HL-60 (cell line): ENCODE measurements at regions not wholly inside any gene's neighbourhood (a gene's known extent, or its start where the extent isn't known, plus 50 kb on each side); places are given as distances from the start of the nearest gene placed in this dataset.

ENCODE experiments used
- DNase-seq, 2 experiments: peaks; one replicate each; pipeline ENCODE4 v3.0.0-alpha.2; 2010 to 2020; ENCODE audit warnings: low read depth in 1 of 2, low spot score in 1 of 2
- H3K27ac ChIP-seq: fragments of 250-450 bp; sonication (Bioruptor Pico); replicated peaks from 2 replicates; pipeline ENCODE4 v1.5.1; 2020; ENCODE audit warnings: mild to moderate bottlenecking, moderate library complexity
- H3K27me3 ChIP-seq: fragments of 250-450 bp; sonication (Bioruptor Pico); 2 replicates; pipeline ENCODE4 v1.5.1; 2021; ENCODE audit warnings: mild to moderate bottlenecking, moderate library complexity; ENCODE audit not compliant: insufficient read depth, poor library complexity, severe bottlenecking
- H3K4me3 ChIP-seq: replicated peaks from 2 replicates; pipeline ENCODE4 v1.5.1; 2011; ENCODE audit warnings: mild to moderate bottlenecking, control low read depth, low read length; ENCODE audit not compliant: insufficient read depth
- CTCF ChIP-seq: IDR thresholded peaks from one replicate; pipeline ENCODE4 v1.5.1; 2011; ENCODE audit warnings: low read length, control low read depth, inconsistent platforms; ENCODE audit not compliant: insufficient read depth
- GABPA ChIP-seq: IDR thresholded peaks from 2 replicates; pipeline ENCODE4 v1.6.1; 2012; ENCODE audit warnings: low read depth
- POLR2AphosphoS5 ChIP-seq: IDR thresholded peaks from 2 replicates; pipeline ENCODE4 v1.6.1; 2012; ENCODE audit warnings: low read depth
- REST ChIP-seq: IDR thresholded peaks from 2 replicates; pipeline ENCODE4 v1.6.1; 2012; ENCODE audit warnings: low read depth; ENCODE audit not compliant: insufficient replicate concordance
- SPI1 ChIP-seq: IDR thresholded peaks from 2 replicates; pipeline ENCODE4 v1.6.1; 2012; ENCODE audit warnings: low read depth, mild to moderate bottlenecking, borderline replicate concordance

- no peak for TF ChIP-seq SPI1
- TF ChIP-seq CTCF: no peak
- TF ChIP-seq POLR2AphosphoS5: no peak
- no peak for TF ChIP-seq GABPA
- TF ChIP-seq REST: no peak
- no peaks in the 10 kb centered on the region for H3K27me3 ChIP-seq
- no peak for DNase-seq
- H3K27ac ChIP-seq: no peak overlapping the region
- no peak overlapping the region for H3K4me3 ChIP-seq
These were observed 135.1 kb downstream of the ID4 start for GRCh38 chr6:19972221-19972620.

GRCh38 chr6:19976411-19977129 lies 139.4 kb downstream of the ID4 start:
- no peak for DNase-seq
- TF ChIP-seq POLR2AphosphoS5 (no peak), SPI1 (no peak), GABPA (no peak), CTCF (no peak), REST (no peak)
- H3K27me3 ChIP-seq: no peaks in the 10 kb centered on the region
- no peak overlapping the region for H3K4me3 ChIP-seq
- no peak overlapping the region for H3K27ac ChIP-seq

GRCh38 chr6:19979059-19979458 lies 141.9 kb downstream of the ID4 start:
- no peak overlapping the region for H3K4me3 ChIP-seq
- H3K27me3 ChIP-seq: no peaks in the 10 kb centered on the region
- no peak for TF ChIP-seq SPI1
- no peak for TF ChIP-seq POLR2AphosphoS5
- TF ChIP-seq CTCF: no peak
- TF ChIP-seq REST: no peak
- no peak for TF ChIP-seq GABPA
- no peak overlapping the region for H3K27ac ChIP-seq
- no peak for DNase-seq
